GM12864 (cell line): ENCODE measurements at regions not wholly inside any gene's neighbourhood (a gene's known extent, or its start where the extent isn't known, plus 50 kb on each side); places are given as distances from the start of the nearest gene placed in this dataset.

Experiments used
- DNase-seq: peaks from one replicate; pipeline ENCODE4 v3.0.0-alpha.2; 2011; ENCODE audit warnings: low read depth
- H3K4me3 ChIP-seq: 2 replicates; pipeline ENCODE4 v1.5.1; 2011; ENCODE audit warnings: mild to moderate bottlenecking, low read depth, low read length, control low read depth
- CTCF ChIP-seq: IDR thresholded peaks from 2 replicates; pipeline ENCODE4 v1.5.1; 2011; ENCODE audit warnings: low read depth, mild to moderate bottlenecking, moderate library complexity, low read length, control low read depth, inconsistent platforms; ENCODE audit errors: missing control alignments

DNA sequence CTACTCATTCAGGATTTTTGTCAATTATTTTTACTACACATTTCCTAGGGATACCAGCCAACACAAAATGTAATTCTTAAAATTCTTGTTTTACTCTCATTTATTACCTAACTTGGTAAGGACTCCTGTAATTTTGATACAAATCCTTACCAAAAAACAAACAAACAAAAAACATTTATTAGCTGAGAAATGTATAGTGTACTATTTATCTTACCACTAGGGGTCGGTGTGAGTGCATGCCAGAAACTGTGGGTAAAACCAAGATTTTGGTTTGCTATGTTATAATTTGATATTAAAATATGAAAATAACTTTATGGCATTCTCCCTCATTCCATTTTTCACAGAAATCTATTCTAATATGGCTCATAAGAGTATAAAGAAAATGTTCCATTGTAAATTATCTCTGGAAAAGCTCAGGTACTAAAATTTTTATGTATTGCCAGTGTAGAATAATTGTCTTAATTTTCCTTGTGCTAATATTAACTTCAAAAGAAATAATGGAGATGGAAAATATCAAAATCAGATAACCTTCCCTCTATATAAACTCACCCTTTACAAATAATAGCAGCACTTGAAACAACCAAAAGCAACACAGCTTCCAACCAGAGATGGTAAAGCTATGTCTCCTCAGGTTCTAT is 290.8 kb upstream of the PCDH15 start:
- peak; percentile 54 for TF ChIP-seq CTCF
- DNase-seq, result no peak
- H3K4me3 ChIP-seq, result no peak overlapping the region

DNA sequence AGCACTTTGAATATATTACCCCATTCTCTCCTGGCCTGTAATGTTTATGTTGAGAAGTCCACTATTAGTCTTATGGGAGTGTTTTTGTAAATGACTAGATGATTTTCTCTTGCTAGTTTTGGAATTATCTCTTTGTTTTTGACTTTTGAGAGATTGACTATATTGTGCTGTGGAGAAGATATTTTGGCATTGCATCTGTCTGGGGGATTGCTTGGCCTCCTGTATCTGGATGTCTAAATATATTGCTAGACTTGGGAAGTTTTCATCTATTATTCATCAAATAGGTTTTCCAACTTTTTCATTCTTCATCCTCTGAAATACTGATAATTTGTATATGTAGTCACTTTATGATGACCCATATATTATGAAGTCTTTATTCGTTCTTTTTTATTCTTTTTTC is 277.1 kb upstream of the PCDH15 start:
- no peak for TF ChIP-seq CTCF
- H3K4me3 ChIP-seq, result no peak overlapping the region
- DNase-seq, result no peak

DNA sequence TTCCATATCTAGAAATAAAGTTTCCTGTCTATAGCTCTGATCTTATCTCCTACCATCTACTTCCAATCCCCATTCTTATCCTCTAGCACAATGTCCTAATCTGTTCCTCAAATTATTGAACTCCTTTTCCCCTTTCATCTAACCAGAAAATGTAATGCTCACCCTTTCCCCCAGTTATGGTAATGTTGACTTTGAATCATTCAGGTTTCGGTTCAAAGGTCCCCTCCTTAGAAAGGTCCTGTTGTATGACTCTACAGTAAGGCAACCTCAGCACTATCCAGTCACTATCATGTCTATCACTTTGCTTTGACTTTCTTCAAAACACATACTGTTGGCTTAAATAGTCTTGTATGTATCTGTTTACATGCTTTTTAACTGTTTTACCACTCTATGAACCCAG is 264.2 kb upstream of the PCDH15 start:
- DNase-seq, result no peak
- TF ChIP-seq CTCF, result no peak
- no peak overlapping the region for H3K4me3 ChIP-seq

DNA sequence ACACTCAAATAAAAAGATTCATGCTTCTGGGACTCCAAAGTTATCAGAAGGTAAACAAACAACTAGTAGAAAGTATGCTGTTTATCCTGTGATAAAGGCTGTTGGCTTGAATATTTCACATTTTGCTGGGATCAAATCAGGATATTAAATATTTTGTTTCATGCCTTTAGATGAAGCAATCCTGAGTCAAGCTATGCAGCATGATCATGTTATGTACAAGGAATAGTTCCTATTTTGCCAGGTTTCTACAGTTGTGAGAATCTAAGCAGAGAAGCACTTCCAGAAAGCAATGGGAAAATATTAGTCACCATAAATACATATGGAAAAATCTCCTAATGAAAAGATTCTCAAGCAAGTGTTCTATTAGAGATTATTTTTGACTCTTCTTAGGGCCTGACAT is 262.8 kb upstream of the PCDH15 start:
- no peak for DNase-seq
- TF ChIP-seq CTCF, result no peak
- H3K4me3 ChIP-seq, result no peak overlapping the region

GRCh38 chr10:55062349-55062748 is 261.3 kb upstream of the PCDH15 start:
- TF ChIP-seq CTCF, result no peak
- H3K4me3 ChIP-seq, result no peak overlapping the region
- DNase-seq, result no peak

GRCh38 chr10:55058800-55059199 is 257.8 kb upstream of the PCDH15 start:
- no peak for DNase-seq
- no peak for TF ChIP-seq CTCF

GRCh38 chr10:55051515-55051914 is 250.5 kb upstream of the PCDH15 start:
- TF ChIP-seq CTCF, result no peak
- H3K4me3 ChIP-seq, result no peak overlapping the region
- DNase-seq, result no peak

More at GRCh38 chr10:55058800-55059199, 257.8 kb upstream of the PCDH15 start:
- H3K4me3 ChIP-seq, result no peak overlapping the region
